IPS-20b (cell line): ENCODE measurements at regions not wholly inside any gene's neighbourhood (a gene's known extent, or its start where the extent isn't known, plus 50 kb on each side); places are given as distances from the start of the nearest gene placed in this dataset.

Experiments
- H3K27ac ChIP-seq: one replicate; pipeline ENCODE4 v1.5.1; 2013; ENCODE audit warnings: low read length
- H3K27me3 ChIP-seq: 2 replicates; pipeline ENCODE4 v1.6.1; 2013; ENCODE audit warnings: mild to moderate bottlenecking, low read length, inconsistent platforms; ENCODE audit not compliant: insufficient read depth
- H3K36me3 ChIP-seq: 2 replicates; pipeline ENCODE4 v1.6.1; 2013; ENCODE audit warnings: low read depth, mild to moderate bottlenecking, inconsistent platforms, low read length, moderate library complexity; ENCODE audit not compliant: insufficient read depth
- H3K4me1 ChIP-seq: 2 replicates; pipeline ENCODE4 v1.6.1; 2013; ENCODE audit warnings: mild to moderate bottlenecking, control low read depth, inconsistent platforms, low read length, moderate library complexity; ENCODE audit not compliant: insufficient read depth
- H3K4me3 ChIP-seq: 2 replicates; pipeline ENCODE4 v1.5.1; 2013; ENCODE audit warnings: mild to moderate bottlenecking, low read length, inconsistent platforms
- H3K9ac ChIP-seq: 2 replicates; pipeline ENCODE4 v1.6.1; 2013; ENCODE audit warnings: low read depth, mild to moderate bottlenecking, inconsistent platforms, low read length, moderate library complexity
- H3K9me3 ChIP-seq: 2 replicates; pipeline ENCODE4 v1.6.1; 2013; ENCODE audit warnings: mild to moderate bottlenecking, low read depth, low read length, inconsistent platforms; ENCODE audit not compliant: insufficient read depth

DNA sequence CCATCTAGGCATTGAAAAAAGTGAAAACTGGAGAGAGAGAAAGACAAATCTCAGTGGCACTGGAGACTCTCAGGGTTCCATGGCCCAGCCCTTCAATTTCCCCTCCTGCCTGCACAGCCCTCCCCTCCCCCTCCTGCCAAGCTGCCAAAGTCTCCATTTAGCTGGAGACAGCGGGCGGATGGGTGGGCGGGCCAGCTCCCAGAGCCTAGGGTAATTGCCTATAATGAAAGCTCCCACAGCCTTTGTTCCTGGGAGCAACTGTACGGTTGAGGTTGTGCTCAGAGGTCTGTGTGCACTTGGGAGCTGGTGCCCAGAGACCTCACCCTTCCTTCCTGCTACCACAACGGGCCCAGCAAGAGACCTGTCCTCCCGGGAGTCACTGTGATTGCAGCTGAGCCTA, 89.6 kb downstream of the NAV1 start:
- Histone ChIP-seq H3K36me3 (no peaks in the 10 kb centered on the region), H3K27me3 (no peaks in the 10 kb centered on the region), H3K9me3 (no peaks in the 10 kb centered on the region), H3K27ac (no peak overlapping the region), H3K9ac (no peak overlapping the region), H3K4me1 (peaks cover 15% of the 10 kb centered on the region; the same call in 1 of the 2 replicates), H3K4me3 (no peak overlapping the region)

DNA sequence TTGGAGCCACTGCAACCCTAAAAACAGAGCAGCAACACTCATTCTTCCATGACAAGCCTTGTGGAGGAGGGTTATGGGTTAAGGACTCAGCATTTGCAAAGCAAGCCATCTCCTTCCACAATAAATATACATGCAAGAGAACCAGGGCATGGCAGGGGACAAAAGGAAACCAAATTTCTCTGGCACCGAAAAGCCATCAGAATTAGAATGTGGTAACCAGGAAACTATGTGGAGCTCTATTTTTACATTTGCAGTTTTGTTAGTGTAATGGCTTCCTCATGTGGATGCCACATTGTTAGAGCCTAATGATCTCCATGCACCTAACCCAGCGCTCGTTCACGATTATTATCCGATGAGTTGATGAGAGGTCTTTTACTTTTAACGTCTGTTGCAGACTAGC, 91.7 kb downstream of the NAV1 start:
- H3K9ac ChIP-seq, result no peak overlapping the region
- H3K9me3 ChIP-seq, result no peaks in the 10 kb centered on the region
- peaks cover 15% of the 10 kb centered on the region; the same call in 1 of the 2 replicates for H3K4me1 ChIP-seq
- no peaks in the 10 kb centered on the region for H3K27me3 ChIP-seq
- H3K4me3 ChIP-seq, result no peak overlapping the region
- H3K36me3 ChIP-seq, result no peaks in the 10 kb centered on the region
- H3K27ac ChIP-seq, result no peak overlapping the region

DNA sequence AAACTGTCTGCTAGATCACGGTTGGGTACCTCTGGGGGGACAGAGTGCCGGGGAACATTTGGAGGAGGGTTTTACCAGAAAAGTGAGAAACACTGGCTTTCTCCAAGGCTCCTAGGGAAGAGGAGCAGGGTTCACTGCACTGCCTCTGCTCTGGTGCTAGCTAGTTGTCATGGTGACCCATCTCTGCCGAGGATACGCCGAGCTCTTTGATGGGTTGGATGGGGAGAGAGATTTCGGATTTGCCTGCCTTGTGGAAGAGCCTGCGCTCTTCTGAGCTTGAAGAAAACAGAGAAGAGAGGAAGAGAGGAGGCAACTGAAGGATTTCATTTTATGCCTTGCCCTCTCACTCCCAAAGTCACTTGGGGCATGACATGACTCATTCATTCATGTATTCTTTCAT, 92.1 kb downstream of the NAV1 start:
- H3K36me3 ChIP-seq, result no peaks in the 10 kb centered on the region
- no peak overlapping the region for H3K9ac ChIP-seq
- H3K27me3 ChIP-seq, result no peaks in the 10 kb centered on the region
- no peak overlapping the region for H3K4me3 ChIP-seq
- H3K4me1 ChIP-seq, result peaks cover 15% of the 10 kb centered on the region; the same call in 1 of the 2 replicates
- no peaks in the 10 kb centered on the region for H3K9me3 ChIP-seq
- no peak overlapping the region for H3K27ac ChIP-seq

DNA sequence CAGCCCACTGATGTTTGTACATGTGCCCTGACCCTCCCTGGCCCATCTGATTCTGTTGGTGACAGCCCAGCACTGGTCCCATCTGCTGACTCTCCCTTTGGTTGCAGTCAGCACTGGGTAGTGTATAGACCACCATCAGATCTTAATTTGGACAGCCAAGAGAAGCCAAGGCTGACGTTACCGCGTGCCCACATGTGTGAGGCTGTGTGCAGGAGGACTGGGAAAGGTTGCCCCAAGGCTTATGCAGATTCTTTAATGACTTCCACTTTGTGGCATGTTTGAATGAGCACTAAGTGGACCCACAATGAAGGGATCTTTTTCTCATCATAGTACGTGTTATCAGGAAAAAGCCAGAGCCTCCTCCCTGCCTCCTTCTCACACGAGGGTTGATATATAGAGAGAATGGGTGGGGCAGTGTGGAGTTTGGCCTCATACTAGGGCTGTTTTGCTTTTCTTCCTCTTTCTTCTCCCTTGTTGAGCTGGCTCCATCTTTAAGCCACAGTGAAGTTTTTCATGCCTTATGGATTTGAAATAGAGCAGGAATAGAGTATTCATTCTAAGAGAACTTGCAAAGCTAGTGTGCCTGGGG, 93.5 kb downstream of the NAV1 start:
- no peak overlapping the region for H3K27ac ChIP-seq
- H3K9ac ChIP-seq, result no peak overlapping the region
- H3K4me3 ChIP-seq, result no peak overlapping the region
- no peaks in the 10 kb centered on the region for H3K27me3 ChIP-seq
- H3K9me3 ChIP-seq, result no peaks in the 10 kb centered on the region
- peaks cover 21% of the 10 kb centered on the region; the same call in 1 of the 2 replicates for H3K4me1 ChIP-seq
- H3K36me3 ChIP-seq, result no peaks in the 10 kb centered on the region

DNA sequence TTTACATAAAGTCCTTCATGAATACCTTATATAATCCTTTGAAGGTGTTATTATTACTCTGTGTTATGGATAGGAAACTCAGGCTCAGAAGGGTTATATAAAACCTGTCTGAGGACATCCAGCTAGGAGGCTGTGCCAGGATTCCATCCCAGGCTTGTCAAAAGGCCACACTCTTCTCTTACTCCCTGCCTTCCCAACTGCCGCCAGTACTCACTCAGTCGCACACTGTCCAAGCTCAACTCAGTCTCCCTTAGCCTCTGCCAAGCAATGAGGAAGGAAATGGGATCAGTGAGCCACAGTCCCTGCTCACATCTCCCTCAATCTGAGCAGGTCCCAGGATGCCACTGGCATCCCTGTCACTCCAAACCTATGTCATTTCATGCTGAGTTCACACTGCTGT, 94.4 kb downstream of the NAV1 start:
- Histone ChIP-seq H3K4me3 (no peak overlapping the region), H3K27me3 (no peaks in the 10 kb centered on the region), H3K4me1 (peaks cover 19% of the 10 kb centered on the region; the same call in 1 of the 2 replicates), H3K36me3 (no peaks in the 10 kb centered on the region), H3K9ac (no peak overlapping the region), H3K9me3 (no peaks in the 10 kb centered on the region), H3K27ac (no peak overlapping the region)

DNA sequence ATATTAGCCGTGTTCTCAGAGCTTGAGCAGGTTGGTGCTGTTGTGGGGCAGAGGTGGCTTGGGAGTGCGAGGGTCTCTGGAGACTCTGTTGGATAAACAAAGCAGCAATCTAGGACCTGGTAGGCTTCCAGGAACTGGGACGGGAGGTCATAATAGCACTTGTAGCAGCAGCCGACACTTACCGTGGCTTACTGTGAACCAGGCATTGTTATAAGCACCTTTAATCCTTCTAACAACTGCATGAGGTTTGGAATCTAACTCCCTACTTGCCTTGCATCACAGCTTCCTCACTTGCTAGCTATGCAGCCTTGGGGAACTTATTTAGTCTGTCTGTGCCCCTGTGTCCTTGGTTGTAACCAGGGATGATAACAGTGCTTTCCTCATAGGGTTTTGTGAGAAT, 94.9 kb downstream of the NAV1 start:
- H3K27me3 ChIP-seq, result no peaks in the 10 kb centered on the region
- H3K9ac ChIP-seq, result no peak overlapping the region
- no peak overlapping the region for H3K27ac ChIP-seq
- H3K9me3 ChIP-seq, result no peaks in the 10 kb centered on the region
- H3K36me3 ChIP-seq, result no peaks in the 10 kb centered on the region
- peaks cover 14% of the 10 kb centered on the region; the same call in 1 of the 2 replicates for H3K4me1 ChIP-seq
- no peak overlapping the region for H3K4me3 ChIP-seq

DNA sequence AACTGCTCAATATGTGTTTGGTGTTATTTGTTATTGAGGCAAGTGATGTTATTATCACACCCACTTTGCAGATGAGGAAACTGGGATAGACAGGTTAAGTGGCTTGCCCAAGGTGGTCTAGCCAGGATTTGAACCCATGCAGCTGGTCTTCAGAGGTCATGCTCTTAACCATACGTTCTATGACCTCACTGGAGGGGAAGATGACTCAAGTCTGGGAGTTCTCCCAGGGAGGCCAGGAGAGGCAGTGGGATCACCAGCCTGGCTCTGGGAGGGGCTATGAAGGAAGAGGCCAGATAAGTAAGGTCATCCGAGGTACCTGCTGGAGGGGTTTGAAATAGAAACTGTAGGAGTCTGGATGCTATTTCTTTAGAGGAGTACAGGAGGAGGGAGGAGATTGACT, 95.3 kb downstream of the NAV1 start:
- Histone ChIP-seq H3K27ac (no peak overlapping the region), H3K4me3 (no peak overlapping the region), H3K9ac (no peak overlapping the region), H3K36me3 (no peaks in the 10 kb centered on the region), H3K4me1 (peaks cover 13% of the 10 kb centered on the region; the same call in 1 of the 2 replicates), H3K27me3 (no peaks in the 10 kb centered on the region), H3K9me3 (no peaks in the 10 kb centered on the region)

DNA sequence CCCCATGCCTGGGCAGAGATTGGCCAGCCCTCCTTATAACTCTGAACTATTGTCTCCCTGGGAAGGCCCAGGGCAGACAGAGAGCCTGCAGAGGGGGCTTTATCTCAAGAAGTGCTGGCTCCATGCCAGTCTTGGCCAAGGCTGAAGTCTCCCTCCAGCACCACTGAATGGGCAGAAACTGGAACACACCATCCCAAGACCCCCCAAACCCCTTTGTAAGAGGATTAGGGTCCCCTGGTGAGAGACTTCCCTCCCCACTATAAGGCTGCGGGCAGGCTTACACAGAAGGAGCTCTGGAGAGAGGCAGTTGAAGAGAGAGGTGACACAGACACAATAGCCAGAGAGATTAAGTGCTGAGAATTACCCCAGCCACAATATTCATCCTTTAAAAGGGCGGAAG, 97.2 kb downstream of the NAV1 start:
- Histone ChIP-seq H3K36me3 (no peaks in the 10 kb centered on the region), H3K27ac (no peak overlapping the region), H3K9me3 (no peaks in the 10 kb centered on the region), H3K9ac (peak overlapping the region; percentile 21; the same call in 1 of the 2 replicates), H3K27me3 (no peaks in the 10 kb centered on the region), H3K4me1 (peaks cover 7% of the 10 kb centered on the region; the same call in 1 of the 2 replicates), H3K4me3 (no peak overlapping the region)

DNA sequence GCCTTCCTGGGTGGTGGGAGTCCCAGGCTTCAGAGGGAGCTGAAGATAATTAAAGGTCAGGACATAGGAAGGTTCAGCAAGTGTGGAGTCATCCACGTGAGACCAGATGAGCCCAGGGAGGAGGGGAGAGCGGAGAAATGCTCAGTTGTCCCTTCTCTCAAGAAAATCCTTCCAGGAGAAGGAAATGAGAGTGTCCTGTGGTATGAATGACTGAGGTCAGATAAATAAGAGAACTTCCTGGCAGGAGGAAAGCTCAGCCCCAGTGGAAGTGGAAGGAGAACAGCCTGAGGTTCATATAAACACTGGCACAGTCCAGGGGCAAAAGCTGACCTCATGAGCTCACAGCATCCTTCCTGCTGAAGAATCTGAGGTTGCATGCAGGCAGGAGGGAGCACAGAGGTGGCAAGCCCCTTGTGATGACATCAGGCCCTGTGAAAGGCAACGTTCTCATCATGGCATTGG, 97.6 kb downstream of the NAV1 start:
- H3K36me3 ChIP-seq, result no peaks in the 10 kb centered on the region
- no peak overlapping the region for H3K4me3 ChIP-seq
- no peak overlapping the region for H3K27ac ChIP-seq
- no peaks in the 10 kb centered on the region for H3K27me3 ChIP-seq
- H3K9me3 ChIP-seq, result no peaks in the 10 kb centered on the region
- peaks cover 7% of the 10 kb centered on the region; the same call in 1 of the 2 replicates for H3K4me1 ChIP-seq
- H3K9ac ChIP-seq, result peak overlapping the region; percentile 21; the same call in 1 of the 2 replicates

DNA sequence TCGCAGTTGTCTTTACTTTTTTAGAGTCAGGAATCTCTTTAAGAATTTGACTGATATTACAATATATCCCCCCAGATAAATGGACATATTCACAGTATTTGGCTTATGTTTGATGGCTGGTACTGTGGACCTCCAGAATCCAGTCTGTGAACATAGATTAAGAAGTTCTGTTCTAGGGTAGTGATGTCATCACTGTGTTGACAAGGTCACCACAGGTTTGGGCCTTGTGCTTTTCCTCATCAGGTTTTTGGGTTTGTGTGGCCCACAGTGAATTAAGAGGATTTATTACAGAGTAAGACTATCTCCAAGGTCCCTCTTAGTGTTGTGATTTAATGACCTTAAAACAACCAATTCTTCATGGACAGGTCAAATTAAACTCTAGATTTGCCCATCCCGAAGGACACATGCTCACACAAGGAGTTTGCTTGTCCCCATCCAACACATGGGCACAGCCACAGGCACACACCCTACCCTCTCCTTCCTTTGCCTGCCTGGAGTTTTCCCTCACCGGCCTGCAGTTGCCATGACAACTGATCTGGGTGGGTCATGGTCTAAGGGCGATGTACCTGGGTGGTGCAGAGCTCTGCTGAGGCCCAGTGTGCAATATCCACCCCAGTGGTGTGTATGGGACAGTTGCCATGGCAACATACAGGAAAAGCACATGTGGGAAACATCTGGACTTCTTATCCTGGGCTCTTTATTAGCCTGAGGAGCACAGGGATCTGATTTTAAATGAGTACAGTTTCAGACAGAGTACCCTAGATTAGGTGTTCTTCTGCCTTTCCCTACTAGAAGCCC, 98.6 kb downstream of the NAV1 start:
- Histone ChIP-seq H3K4me1 (peaks cover 7% of the 10 kb centered on the region; the same call in 1 of the 2 replicates), H3K9ac (no peak overlapping the region), H3K36me3 (no peaks in the 10 kb centered on the region), H3K27ac (no peak overlapping the region), H3K9me3 (no peaks in the 10 kb centered on the region), H3K27me3 (no peaks in the 10 kb centered on the region), H3K4me3 (no peak overlapping the region)

DNA sequence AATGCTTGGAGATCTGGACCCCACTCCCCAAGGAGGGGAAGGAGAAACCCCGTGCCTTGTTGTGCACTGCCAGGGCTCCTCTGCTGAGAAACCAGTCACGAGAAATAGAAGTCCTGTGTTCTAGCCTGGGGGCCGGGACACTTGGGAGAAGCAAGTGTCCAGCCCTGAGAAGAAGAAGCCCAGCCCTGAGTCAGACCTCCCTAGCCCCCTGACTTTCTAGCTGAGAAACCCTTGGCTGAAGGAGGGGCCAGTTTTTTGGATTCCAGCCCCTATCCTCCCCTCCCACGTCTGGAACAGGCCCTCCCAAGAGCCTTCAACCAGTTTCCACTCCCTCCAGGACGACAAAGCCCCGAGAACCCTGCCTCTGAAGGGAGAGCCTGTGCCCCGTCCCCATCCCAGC, 100.5 kb downstream of the NAV1 start:
- H3K27me3 ChIP-seq, result no peaks in the 10 kb centered on the region
- no peaks in the 10 kb centered on the region for H3K9me3 ChIP-seq
- H3K9ac ChIP-seq, result no peak overlapping the region
- H3K36me3 ChIP-seq, result no peaks in the 10 kb centered on the region
- H3K27ac ChIP-seq, result no peak overlapping the region
- peaks cover 7% of the 10 kb centered on the region; the same call in 1 of the 2 replicates for H3K4me1 ChIP-seq
- no peak overlapping the region for H3K4me3 ChIP-seq

DNA sequence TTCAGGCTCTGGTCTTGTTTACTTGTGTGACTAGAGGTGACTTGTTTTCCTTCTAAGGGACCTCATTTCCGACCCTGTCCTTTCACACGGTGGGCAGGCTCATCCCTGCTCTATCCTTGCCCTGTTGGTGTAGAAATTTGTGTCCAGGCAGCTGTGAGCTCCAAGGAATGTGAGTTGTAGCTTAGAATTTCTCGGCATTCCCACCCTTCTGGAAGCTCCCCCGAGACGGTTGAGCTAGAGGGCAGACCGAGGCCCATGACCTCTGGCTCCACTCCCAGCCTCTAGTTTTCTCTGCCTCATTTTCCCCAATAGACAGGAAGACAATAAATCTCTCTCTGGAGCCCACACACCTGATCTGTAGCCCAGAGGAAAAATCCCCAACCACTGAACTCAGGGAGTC, 100.9 kb downstream of the NAV1 start:
- Histone ChIP-seq H3K27me3 (no peaks in the 10 kb centered on the region), H3K27ac (no peak overlapping the region), H3K4me3 (no peak overlapping the region), H3K9ac (no peak overlapping the region), H3K4me1 (peaks cover 7% of the 10 kb centered on the region; the same call in 1 of the 2 replicates), H3K36me3 (no peaks in the 10 kb centered on the region), H3K9me3 (no peaks in the 10 kb centered on the region)
